ENCODE measurements at regions not wholly inside any gene's neighbourhood (a gene's known extent, or its start where the extent isn't known, plus 50 kb on each side); places are given as distances from the start of the nearest gene placed in this dataset.
A peak's percentile ranks its signal among the peaks of the same experiment; 100 is the strongest.

DNA sequence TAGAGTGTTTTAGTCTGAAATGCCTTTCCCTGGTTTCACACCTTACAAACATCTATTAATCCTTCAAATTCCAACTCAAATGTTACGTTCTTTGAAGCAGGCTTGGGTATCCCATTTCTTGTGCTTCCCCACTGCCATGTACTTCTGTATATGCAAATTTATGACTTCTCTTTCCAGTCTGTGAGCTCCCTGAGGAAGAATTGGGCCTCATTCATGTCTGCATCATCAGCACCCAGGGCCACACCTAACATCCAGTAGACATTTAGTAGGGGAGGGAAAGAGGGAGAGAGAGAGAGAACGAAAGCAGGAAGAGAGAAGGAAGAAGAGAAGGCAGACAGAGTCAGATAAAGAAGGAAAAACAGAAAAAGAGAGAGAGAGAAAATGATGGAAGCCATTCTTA, 53.3 kb upstream of the KY start:
- TF ChIP-seq, protein P1, sequence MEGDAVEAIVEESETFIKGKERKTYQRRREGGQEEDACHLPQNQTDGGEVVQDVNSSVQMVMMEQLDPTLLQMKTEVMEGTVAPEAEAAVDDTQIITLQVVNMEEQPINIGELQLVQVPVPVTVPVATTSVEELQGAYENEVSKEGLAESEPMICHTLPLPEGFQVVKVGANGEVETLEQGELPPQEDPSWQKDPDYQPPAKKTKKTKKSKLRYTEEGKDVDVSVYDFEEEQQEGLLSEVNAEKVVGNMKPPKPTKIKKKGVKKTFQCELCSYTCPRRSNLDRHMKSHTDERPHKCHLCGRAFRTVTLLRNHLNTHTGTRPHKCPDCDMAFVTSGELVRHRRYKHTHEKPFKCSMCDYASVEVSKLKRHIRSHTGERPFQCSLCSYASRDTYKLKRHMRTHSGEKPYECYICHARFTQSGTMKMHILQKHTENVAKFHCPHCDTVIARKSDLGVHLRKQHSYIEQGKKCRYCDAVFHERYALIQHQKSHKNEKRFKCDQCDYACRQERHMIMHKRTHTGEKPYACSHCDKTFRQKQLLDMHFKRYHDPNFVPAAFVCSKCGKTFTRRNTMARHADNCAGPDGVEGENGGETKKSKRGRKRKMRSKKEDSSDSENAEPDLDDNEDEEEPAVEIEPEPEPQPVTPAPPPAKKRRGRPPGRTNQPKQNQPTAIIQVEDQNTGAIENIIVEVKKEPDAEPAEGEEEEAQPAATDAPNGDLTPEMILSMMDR (IDR thresholded peaks at IDR 0.05; ENCODE audit: low read depth, low read length), result no peak
- in situ Hi-C loops (cut with HindIII; ENCODE audit: low sequenced_read_pairs), result no loop called here
- no peak for DNase-seq (ENCODE audit: low read depth, low spot score)
- H3K4me3 ChIP-seq (ENCODE audit: low read depth, low read length), result no peak overlapping the region

DNA sequence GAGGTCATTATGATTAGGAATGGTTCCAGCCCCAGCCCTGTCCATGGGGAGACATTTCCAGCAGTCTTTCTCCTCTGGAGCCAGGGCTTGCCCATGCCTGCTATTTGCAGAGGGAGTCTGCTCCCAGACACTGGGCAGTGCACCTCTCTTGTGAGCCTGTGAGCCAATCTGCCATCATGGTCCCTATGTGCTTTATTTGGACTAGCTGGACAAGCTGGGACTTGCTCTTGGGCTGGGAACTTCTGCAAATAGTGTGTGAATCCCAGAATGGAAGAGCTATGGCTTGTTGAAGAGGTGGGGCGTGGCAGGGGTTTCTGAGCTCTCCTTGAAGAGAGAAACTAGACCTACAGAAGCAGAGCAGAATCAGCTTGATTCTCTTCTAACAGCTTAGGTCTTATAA, 53.7 kb upstream of the KY start:
- in situ Hi-C loops (cut with HindIII; ENCODE audit: low sequenced_read_pairs), result no loop called here
- TF ChIP-seq, protein P1 (IDR thresholded peaks at IDR 0.05; ENCODE audit: low read depth, low read length), result no peak
- DNase-seq (ENCODE audit: low read depth, low spot score), result no peak
- H3K4me3 ChIP-seq (ENCODE audit: low read depth, low read length), result no peak overlapping the region

DNA sequence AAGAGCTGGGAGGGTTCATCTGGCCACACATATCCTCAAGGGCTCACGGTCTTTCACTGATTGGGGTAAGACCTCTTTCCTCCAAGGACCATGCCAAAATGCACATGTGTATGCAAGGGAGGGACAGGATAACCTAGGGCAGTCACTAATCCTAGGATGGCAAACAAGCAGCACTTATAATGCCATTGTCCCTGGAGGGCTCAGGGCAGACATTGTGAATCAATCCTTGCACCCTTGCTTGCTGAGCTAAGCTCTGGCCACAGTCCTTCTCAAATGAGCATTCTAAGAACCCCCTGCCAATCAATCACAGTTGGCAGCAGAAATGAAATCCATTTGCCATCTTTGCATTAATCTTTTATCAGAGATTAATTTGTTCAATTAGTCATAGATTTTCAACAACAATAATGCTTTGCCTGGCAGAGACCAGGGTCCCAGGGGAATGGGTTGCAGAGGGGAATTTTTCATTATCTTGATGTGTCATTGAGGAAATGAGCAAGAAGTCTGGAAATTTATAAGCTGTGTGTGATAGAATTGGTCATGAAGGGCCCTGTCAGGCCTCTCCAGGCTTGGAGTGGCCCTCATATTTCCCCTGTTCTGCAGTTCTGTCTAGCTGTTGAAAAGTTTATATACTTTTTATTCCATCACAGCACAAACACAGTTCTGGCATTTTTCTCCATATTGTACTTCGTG, 57.2 kb upstream of the KY start:
- DNase-seq (ENCODE audit: low read depth, low spot score), result peak; percentile 7
- in situ Hi-C loops (cut with HindIII; ENCODE audit: low sequenced_read_pairs), result no loop called here
- TF ChIP-seq, protein P1 (IDR thresholded peaks at IDR 0.05; ENCODE audit: low read depth, low read length), result no peak
- no peak overlapping the region for H3K4me3 ChIP-seq (ENCODE audit: low read depth, low read length)

GRCh38 chr3:134708671-134709070, 57.8 kb upstream of the KY start:
- TF ChIP-seq, protein P1 (IDR thresholded peaks at IDR 0.05; ENCODE audit: low read depth, low read length), result no peak
- in situ Hi-C loops (cut with HindIII; ENCODE audit: low sequenced_read_pairs), result no loop called here
- DNase-seq (ENCODE audit: low read depth, low spot score), result peak; percentile 16
- no peak overlapping the region for H3K4me3 ChIP-seq (ENCODE audit: low read depth, low read length)

- in situ Hi-C loops (cut with HindIII; ENCODE audit: low sequenced_read_pairs), result no loop called here
- H3K4me3 ChIP-seq (ENCODE audit: low read depth, low read length), result no peak overlapping the region
- no peak for DNase-seq (ENCODE audit: low read depth, low spot score)
- TF ChIP-seq, protein P1 (IDR thresholded peaks at IDR 0.05; ENCODE audit: low read depth, low read length), result no peak
Measured at GRCh38 chr3:134709076-134709475, 58.3 kb upstream of the KY start.

GRCh38 chr3:134709561-134710312, 58.9 kb upstream of the KY start:
- in situ Hi-C loops (cut with HindIII; ENCODE audit: low sequenced_read_pairs), result no loop called here
- TF ChIP-seq, protein P1 (IDR thresholded peaks at IDR 0.05; ENCODE audit: low read depth, low read length), result no peak
- H3K4me3 ChIP-seq (ENCODE audit: low read depth, low read length), result no peak overlapping the region
- DNase-seq (ENCODE audit: low read depth, low spot score), result no peak
